GM21786 (cell line): ENCODE measurements at regions not wholly inside any gene's neighbourhood (a gene's known extent, or its start where the extent isn't known, plus 50 kb on each side); places are given as distances from the start of the nearest gene placed in this dataset.

Experiments
- ATAC-seq: cut with Tn5 transposase; IDR thresholded peaks from one replicate; pipeline ENCODE4 v1.9.1; 2021; ENCODE audit not compliant: unreplicated experiment

DNA sequence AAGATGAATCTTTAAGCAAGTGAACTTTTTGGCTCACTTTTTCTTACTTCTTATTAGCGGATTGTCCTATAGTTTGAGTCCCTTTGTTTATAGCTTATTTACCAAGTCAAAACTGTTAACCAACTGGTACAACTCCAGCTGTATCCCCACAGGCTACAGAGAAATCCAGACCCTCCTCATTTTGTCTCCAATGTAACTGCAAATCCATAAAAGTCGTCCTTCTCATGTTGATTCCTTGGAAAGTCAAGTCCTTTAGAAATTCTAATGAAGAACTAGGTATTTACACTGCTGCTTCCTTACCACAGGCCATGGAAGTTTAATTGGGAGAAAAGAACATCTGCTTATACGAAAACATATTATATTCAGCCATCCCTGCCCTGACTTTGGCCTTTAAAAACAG lies 729.1 kb upstream of the NRSN1 start:
- ATAC-seq: no peak

DNA sequence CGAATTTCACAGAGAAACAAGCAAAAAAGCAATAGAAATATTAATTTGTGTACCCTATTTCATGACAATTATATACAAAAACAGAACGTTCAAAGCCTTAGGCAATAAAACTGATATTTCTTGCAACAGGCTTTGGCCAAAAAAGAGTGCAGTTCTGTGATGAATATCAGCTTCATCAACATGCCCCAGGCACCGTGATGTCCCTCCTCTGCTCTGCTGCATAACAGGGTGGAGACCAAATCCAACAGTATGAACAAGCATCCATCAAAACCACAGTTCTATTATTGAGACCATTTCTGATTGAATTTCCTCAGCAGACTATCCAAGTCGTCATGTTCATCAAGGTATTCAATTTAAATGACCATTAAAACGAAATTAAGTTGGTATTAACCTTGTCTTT lies 722.6 kb upstream of the NRSN1 start:
- no peak for ATAC-seq

DNA sequence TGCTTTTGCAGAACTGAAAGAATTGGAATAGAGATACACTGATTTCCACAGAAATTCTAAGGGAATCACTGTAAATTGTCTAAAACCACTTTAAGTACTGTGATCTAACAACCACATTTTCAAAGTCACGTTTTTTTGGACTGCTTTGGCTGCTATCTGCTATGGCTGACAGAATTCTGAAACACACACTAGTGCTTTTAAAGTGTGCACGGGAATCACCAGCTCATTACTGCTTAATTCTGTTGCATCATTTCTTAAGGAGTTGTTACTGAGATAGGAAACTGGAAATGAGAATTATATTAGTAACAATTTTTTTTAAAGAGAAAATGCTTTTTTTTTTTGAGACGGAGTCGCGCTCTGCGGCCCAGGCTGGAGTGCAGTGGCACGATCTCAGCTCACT lies 716.5 kb upstream of the NRSN1 start:
- ATAC-seq: no peak

DNA sequence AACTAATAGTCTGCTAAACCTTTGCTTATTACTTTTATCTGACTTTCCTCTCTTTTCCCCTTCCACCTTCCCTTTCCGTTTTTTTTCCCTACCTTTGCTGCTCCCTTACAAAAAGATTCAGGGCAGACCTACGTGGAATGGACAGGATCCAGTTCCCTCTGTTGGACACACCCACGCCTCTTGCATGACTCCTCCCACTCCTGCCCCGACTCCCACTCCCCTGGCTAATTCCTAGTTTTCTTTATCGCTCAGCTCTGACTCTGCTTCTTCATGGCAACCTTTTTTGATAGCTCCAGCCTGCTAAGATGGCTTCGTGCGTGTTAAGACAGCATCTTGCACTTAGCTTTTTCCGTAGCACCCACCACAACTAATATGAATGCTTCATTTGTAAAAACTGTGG lies 715.6 kb upstream of the NRSN1 start:
- ATAC-seq: no peak

DNA sequence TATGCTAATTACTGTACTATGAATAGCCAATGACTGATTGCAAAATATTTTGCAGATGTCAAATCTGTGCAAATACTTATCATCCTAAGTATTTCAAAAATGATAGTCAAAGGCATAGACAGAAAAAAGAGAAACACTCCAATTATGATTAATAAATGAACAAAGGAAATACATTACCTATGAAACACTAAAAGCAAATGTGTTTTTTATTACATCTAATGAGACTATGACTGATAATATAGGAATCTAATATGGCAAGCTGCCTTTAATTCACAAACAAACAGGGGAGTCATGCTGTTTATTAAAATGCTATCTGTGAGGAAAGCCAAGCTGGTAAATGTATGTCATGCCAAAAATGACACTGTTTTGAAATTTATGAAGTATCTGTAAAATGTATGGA lies 713.2 kb upstream of the NRSN1 start:
- ATAC-seq: no peak

DNA sequence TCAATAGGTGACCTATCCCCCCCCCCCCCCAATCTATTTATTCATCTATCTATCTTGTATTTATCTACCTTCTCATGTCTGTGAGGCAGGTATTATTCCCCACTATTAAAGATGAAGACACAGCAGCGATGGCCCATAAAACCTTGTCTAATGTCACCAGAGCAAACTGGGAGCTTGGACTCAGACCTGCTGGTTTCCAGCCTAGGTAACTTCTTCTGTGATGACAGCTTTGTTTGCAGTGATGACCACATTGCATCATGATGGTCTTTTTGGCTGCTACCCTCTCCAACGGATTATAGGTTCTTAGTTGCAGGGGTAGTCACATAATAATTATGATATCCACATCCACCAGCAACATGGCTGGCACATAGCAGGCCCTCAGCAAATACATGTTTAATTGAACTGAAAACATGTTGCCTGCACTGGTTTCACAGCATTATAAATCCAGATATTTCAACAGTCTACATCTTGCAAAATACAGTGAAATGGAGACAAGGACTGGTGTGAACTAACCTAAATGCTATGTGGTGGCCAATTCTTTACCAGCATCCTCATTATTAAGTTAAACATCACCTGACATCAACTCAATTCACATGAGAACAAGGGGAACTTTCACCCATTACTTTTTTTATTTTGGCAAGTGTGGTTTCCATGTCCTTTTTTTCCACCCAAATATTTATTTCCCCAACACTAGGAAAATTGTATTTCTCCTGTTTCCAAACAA lies 712.5 kb upstream of the NRSN1 start:
- ATAC-seq: no peak

DNA sequence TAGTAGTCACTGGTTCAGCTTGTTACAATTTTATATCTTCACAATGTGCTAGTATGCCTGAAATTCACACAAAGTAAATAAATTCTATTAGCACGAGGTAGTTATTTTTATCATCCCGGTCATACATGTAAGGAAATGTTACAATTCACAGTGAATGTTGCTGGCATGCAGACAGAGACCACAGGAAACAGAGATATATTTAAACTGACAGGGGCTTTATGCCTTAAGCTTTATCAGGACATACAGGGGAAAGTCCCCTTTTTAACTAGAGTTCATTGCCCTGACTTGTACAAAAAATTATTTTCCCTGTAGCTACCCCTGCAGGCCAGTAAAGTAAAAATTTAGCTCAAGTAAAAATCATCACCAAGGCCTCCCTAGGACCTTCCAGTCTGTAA lies 712.0 kb upstream of the NRSN1 start:
- ATAC-seq: peak; percentile 67

DNA sequence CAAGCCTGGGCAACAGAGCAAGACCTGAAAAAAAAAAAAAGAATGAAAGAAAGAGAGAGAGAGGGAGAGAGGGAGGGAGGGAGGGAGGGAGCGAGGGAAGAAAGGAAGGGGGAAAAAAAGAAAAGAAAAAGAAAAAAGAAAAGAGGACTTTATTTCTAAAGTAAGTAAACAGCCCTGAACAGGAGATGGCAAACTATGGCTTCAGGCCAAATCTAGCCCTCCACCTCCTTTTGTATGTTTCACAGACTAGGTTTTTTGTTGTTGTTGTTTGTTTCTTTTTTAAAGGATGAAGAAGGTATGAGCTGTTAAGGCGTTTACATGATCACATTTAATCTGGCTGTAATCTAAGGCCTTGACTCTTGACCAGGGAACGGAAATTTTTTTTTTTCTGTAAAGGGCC lies 711.1 kb upstream of the NRSN1 start:
- ATAC-seq: no peak

DNA sequence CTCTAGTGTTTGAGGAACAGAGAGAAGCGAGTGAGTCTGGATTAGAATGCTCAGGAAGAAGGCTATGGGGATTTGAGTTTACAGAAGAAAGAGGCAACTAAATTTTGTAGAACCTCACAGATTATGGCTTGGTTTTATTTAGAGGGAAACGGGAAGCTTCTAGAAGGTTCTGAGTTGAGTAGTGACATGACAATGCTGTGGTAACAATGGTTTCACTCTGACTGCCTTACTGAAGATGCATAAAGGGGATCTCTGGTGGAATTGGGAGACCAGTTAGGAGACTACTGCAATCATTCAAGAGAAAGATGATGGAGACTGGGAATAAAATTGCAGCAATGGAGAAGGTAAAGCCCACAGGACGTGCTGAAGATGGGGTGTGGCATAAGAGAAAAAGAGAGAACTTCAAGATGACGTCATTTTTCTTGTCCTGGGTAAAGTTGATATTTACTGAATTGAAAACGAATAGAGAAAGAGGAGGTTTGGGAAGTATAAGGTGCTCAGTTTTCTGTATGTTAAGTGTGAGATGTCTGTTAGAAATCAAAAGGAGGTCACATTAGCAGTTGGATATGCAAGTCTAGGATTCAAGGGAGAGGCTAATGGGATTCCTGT lies 710.1 kb upstream of the NRSN1 start:
- ATAC-seq: no peak

DNA sequence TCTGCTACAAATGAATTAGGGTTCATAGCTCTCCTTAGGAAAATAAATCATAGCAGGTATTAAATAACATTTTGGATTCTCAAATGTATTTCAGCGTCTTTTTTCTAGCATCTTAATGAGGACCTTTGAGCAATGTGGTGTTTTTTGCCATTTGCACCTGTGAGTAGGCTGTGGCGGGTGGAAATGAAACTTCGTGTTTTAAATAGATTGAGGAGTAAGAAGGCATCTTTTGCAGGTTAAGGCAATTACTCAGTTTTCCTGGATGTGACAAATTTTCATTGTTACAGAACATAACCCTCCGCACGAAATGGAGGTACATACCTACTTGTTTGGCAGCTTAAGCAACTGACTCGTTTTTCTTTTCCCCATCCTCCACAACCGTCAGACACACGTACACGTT lies 708.9 kb upstream of the NRSN1 start:
- no peak for ATAC-seq

DNA sequence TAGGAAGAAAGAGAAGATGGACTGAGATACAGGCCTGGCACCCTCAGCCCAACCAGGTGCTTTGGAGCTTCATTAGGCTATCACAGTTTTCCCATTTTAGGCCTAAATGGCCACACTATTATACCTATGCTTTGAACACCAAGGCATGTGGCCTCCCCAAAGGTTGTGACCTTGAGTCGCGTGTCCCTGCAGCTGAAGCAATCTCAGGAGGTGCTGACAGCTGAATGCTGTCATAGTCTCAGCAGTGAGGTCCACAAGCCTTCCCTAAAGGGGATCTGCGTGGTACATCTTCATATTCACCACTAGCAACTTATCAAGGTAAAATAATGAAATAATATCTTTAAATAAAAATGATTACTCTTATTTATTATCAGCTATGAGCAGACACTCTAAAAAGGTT lies 707.9 kb upstream of the NRSN1 start:
- no peak for ATAC-seq

DNA sequence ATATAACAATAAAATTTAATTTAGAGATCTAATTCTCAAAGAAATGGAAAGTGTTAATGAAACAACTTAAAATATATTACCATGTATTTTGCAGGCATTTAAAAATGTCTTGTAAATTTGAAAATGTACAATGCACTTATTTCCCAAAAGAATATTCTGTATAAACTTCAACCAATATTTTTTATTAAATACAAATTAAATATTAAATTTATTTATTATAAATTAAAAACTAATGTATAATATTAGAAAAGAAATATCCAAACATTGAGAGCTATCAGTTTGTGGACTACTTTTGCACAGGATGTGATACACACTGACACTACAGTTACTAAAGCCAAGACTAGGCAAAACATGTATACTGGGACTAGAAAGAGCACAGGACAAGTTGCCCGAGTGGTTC lies 707.0 kb upstream of the NRSN1 start:
- ATAC-seq: no peak

DNA sequence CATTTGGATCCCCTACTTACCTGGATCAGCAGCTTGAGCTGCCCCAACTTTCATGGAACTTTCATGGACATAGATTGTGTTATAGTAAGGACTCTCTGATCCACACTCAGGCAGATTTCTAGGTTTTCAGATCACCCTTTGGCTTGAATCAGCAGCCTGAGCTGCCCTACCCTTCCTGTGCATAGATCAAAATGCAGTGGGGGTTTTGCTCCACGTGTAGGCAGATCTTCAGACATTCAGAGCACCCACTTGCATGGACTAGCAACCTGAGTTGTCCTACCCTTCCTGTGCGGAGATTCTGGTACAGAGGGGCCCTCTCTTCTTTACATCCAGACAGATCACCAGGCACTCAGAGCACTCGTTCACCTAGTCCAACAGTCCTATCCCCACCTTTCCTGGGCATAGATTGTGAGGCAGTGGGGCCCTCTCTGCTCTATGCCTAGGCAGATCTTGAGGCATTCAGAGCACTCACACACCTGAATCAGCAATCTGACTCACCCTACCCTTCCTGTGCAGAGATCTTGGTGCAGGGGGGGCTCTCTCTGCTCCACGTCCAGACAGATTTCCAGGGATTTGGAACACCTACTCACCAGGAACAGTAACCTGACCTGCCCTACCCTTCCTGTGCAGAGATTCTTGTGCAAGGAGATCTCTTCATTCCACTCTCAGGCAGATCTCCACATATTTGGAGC lies 705.2 kb upstream of the NRSN1 start:
- no peak for ATAC-seq

DNA sequence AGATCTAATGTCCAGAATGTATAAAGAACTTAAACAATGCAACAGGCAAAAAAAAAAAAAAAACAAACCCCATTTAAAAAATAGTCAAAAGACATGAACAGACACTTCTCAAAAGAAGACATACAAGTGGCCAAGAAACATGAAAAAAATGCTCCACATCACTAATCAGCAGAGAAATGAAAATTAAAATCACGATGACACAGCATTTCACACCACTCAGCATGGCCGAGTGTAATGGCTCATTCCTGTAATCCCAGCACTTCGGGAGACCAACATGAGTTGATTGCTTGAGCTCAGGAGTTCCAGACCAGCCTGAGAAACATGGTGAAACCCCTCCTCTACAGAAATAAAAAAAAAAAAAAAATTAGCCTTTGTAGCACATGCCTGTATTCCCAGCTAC lies 701.4 kb upstream of the NRSN1 start:
- no peak for ATAC-seq

DNA sequence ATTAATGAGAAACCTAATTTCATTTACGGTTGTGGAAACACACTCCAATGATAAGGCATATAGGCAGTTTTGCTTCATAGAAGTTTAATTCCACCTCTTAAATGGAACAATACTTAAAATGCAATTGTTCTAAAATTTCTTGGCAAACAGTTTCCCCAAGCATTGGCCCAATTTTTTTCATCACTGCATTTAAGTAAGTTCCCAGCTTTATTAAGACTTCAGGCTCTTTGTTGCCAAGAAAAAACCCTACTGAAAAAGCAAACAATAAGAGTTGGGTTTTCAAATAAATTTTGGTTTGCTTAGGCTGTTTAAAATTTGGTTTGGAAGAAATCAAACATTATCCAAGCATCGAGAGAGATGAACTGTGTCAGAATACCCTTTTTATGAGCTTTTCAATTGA lies 690.9 kb upstream of the NRSN1 start:
- ATAC-seq: no peak

DNA sequence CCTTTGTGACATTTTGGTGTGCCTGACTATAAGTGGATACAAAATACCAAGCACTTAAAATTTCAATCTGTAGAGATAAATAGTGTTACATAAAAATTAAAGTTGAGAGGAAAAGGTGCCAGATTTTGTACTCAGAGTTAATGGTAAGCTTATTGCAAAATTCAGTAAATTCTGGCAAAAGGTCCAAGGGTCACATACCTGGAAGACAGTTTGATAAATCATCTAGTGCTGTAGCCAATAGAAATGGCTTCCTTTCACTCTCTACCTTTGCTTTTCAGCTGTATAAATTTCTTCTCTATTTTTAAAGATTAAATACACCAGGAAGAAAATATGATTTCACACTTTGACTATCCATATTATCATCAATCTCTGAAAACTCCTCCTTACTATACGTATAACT lies 690.2 kb upstream of the NRSN1 start:
- ATAC-seq: no peak

DNA sequence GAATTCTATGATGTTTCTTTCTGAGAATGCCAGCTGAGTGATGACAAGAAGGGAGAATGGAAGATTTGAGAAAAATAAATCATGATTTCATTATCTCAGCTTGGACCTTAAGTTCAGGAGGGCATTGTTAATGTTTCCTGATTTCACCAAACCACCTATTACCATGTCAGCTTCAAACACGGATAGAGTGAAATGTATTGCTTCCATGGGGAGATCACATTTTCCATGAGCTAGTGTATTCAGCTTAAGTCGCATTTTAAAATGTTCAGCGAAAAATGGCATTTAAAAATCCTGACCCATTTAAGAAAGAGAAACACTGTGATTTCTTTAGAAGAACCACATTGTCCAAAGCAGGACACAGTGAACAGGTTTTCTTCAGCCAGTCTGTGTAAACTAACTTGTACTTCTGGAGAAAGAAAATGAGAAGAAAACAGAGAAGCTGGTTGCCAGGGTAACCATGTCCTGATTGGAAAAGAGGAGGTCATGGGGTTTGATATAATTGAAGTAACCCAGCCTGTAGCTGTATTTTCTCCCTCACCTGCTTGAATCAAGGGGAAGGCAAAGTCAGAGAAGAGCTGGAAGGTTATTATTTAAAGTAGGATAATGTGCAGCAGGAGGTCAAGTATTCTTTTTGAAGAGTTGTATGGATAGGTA lies 684.1 kb upstream of the NRSN1 start:
- no peak for ATAC-seq

DNA sequence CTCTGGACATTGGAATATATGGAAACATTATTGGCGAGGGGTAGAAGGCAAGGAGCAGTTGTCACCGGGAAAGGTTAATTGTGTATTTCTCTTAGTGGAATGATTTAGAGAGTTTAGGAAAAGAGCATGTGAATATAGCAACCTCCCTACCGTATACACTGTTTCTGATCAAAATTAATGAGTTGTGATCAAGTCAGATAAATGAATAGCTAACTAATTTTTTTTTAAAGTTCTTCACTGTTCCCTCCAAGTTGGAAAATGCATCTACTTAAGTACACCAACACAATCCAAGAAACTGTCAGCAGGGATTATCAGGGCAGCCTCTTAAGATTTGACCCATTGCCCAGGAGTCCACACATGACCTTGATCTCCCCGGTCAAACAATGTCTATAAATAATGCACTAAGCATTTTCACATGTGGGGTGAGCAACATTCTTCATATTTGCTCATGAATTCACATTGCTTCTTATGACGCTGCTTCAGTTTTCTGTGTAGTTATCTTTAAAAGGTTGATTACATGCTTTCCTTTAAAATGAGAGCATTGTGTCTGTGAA lies 680.8 kb upstream of the NRSN1 start:
- no peak for ATAC-seq

DNA sequence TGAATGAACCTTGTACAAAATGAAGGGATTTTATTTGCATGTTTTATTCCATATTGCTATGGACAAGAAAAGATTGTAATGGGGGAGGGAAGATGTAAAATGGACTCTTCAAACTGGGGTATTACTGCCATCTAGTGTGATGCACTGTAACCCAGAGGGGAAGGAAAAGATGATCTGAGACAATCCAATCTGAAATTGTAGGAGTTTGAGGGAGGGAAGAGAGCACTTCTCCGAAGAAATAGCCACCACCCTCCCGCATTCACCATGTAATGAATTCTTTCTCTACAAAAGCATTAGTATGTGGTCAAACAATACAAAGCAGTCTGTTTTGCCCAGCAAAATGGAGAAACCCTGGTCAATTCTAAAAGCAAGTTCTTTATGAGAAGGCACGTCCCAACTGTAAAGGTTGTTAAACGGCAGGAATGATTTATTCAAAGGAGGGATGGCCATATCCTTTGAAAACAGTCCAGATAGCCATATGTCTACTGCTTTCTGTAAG lies 679.5 kb upstream of the NRSN1 start:
- ATAC-seq: no peak

DNA sequence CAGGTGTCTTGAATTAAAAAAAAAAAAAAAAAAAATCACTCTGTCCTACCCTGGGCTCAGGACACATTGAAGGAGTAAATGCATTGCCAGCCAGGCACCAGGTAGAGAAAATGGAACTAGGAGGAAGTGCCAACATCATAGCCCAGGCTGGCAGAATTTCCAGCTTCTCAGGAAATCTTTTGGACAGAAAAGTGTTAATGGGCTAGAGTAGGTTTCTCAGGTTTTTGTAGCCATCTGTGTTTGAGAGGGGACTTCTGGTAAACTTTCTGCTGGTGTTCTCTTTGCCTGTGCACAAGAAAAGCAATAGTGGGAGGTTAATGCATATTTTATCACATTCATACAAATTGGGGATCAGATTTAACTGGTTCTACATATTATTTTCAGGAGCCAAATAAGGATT lies 678.3 kb upstream of the NRSN1 start:
- no peak for ATAC-seq

DNA sequence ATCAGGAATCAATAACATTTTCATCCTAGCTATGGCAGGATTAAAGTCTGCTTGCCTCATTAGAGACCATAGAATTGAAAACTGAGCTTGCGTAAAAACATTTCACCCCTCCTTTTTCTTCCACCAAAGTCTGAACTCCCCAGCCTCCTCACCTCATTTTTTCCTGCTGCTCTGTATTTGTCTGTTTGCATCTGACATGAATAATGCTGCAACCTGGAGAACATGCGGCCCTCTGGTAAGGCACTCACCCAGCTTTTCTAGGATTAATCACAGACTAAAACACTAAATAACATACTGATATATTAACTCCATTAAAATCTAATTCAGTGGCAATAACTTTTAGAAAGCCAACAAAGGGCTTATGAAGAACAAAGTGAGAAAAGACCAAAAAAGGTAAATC lies 677.7 kb upstream of the NRSN1 start:
- ATAC-seq: no peak
